T47D (cell line): ENCODE measurements at regions not wholly inside any gene's neighbourhood (a gene's known extent, or its start where the extent isn't known, plus 50 kb on each side); places are given as distances from the start of the nearest gene placed in this dataset.
"Not testable (repeated sequence)": the region's sequence is repeated elsewhere in the genome, so short reads cannot be mapped to it uniquely, and the experiment has no call there.

Experiments used
- DNase-seq, 2 experiments: peaks; one replicate each; pipeline versions ENCODE4 v3.0.0 to v3.0.0-alpha.2; 2011 to 2012; ENCODE audit warnings: low read depth in 1 of 2, low spot score in 1 of 2
- JUND ChIP-seq: IDR thresholded peaks from 2 replicates; pipeline ENCODE4 v1.6.1; 2012; ENCODE audit warnings: low read depth
- in situ Hi-C: cut with HindIII; loops from 2 replicates; pipeline ENCODE4 v1.10.0; 2016; ENCODE audit warnings: low sequenced_read_pairs, low pct_unique_long_range_greater_than_20kb

DNA sequence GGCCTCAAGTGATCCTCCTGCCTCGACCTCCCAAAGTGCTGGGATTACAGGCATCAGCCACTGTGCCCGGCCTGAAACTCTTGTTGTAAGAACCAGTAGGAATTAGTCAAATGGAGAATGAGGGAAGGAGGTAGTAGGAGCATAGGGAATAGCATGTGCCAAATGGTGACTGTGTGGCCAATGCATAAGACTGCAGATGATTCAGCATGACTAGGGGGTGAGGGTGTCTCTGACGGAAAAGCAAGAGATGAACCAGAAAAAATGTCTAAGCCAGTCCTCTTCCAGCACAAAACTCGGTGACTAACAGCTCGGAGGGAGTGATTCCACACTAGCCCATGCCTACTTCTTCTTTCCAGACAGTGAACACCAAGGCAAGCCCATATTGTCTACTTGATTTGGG lies 58.2 kb upstream of the DUSP21 start:
- in situ Hi-C loops, result no loop called here
- no peak for TF ChIP-seq JUND
- no peak for DNase-seq

DNA sequence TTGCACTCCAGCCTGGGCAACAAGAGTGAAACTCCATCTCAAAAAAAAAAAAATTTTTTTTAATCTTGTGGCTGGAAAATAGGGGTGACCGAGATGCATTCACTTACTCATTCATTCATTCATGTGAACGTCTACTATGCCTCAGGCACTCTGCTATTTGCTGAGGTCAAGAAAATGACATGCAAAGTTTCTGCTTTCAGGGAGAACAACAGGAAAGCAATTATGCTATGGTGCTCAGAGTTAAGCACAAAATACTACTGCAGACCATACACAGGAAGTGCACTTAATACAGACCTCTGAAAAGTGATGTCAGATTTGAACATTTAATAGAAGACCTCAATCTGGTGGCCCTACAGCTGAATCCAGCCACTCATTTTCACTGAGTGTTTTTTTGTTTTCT lies 59.6 kb upstream of the DUSP21 start:
- TF ChIP-seq JUND, result no peak
- in situ Hi-C loops, result no loop called here
- no peak for DNase-seq

DNA sequence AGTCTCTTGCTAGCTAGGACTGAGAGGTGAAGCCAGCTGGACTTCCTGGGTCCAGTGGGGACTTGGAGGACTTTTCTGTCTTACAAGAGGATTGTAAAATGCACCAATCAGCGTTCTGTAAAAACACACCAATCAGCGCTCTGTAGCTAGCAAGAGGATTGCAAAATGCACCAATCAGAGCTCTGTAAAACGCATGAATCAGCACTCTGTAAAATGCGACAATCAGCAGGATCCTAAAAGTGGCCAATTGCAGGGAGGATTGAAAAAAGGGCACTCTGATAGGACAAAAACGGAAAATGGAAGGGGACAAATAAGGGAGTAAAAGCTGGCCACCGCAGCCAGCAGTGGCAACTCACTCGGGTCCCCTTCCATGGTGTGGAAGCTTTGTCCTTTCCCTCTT lies 65.6 kb upstream of the DUSP21 start:
- in situ Hi-C loops, result no loop called here
- DNase-seq, result no peak
- no peak for TF ChIP-seq JUND

GRCh38 chrX:44775726-44776125 lies 68.1 kb upstream of the DUSP21 start:
- no peak for TF ChIP-seq JUND
- in situ Hi-C loops, result no loop called here
- no peak for DNase-seq

GRCh38 chrX:44774066-44774465 lies 69.8 kb upstream of the DUSP21 start:
- in situ Hi-C loops, DNase-seq: not testable (repeated sequence)

DNA sequence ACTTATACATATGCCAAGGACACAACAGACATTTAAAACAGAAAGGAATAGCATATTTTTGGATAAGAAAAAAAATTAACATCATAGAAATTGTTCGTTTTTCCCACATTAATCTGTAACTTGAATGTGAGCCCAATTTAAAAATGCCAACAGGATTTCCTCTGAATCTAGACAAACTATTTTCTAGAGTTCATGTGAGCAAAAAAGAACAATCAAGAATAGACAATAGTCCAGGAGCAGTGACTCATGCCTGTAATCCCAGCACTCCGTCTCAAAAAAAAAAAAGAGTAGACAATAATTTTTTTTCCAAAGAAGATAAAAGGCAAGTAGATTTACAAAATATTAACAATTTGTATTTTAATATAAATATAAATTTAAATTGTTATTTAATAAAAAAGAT lies 73.7 kb upstream of the DUSP21 start:
- DNase-seq, result no peak
- in situ Hi-C loops, result no loop called here
- no peak for TF ChIP-seq JUND

- in situ Hi-C loops, result no loop called here
- no peak for TF ChIP-seq JUND
- DNase-seq, result no peak
These were observed 76.5 kb upstream of the DUSP21 start for GRCh38 chrX:44767308-44767707.

DNA sequence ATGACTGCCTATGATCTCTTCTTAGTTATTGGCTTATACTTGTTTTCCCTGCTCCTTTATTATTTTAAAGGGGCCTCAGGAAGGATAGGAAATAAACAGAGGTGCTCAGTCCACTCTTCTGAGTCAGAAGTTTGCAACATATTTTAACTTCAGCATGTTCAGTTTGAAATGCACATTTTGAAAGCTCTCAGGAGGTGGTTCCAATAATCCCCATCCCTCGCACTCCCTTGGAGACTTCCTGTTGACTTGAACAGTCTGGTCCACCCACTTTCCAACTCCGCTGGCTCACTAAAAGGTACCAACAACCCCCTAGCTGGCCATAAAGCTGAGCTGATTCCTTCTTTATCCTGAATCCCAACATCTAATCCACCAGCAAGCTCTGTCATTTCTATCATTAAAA lies 78.3 kb upstream of the DUSP21 start:
- in situ Hi-C loops, result no loop called here
- no peak for TF ChIP-seq JUND
- no peak for DNase-seq

DNA sequence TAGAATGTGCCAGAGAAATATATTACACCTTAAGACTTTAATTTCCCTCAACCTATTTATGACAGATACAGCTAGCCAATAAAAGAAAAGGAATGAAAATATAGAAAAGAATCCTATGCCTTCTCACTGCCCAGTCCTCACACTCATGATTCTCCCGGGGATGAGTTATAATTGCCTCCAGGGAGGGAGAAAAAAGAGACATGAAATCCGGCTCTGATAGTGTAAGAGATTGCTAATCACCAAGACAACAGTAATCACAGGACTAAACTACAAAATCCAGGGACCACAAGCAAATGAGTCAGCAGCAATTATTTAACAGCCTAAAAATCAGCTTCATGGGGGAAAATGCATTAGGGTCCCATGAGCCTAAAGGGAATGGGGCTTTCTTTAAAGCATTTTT lies 95.9 kb upstream of the DUSP21 start:
- TF ChIP-seq JUND, result no peak
- in situ Hi-C loops, result no loop called here
- DNase-seq, result no peak

DNA sequence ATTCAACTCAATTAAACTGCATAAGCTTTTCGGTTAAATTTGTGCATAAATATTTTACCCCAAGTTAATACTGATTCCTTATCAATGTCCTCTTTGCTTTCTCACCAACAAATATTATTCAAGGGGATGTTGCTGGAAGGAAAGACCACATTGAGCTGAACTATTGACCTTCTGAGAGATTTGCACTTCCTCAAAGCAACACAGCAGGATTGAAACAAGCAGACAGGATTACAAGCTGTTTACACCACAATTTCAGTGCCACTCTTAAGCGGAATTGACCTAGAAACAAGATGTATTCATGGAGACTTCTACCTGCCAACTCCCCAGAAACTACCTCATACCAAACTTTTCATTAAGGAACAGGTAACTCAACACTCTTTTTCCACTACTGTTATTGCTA lies 96.5 kb upstream of the DUSP21 start:
- no peak for DNase-seq
- in situ Hi-C loops, result no loop called here
- TF ChIP-seq JUND, result no peak

GRCh38 chrX:44744799-44745198 lies 99.0 kb upstream of the DUSP21 start:
- no peak for TF ChIP-seq JUND
- no peak for DNase-seq
- in situ Hi-C loops, result no loop called here

DNA sequence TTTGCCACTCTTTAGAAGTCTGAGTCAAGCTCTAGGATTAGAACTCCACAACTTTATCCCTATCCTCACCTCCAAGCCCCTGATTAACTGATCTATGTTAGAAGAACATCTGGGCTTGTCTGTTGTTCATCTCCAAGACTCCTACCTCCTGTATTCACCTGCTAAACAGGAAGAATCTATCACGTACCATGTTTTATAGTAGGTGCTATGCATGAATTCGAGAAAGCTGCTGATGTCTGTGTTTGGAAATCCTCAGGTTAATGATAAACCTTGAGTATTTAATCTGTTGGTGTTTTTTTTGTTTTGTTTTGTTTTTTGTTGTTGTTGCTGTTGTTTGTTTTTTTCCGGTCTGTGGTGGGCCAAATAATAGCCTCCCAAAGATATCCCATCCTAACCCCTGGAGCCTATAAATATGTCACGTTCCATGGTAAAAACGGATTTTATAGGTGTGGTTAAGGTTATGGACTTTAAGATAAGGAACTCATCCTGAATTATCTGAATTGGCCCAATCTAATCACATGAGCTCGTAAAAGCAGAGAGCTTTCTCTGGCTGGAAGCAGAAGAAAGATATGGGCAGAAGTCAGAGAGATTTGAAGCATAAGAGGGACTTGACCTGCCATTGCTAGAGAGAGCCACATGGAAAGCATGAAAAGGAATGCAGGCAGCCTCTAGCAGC lies 101.2 kb upstream of the DUSP21 start:
- DNase-seq, result no peak
- no peak for TF ChIP-seq JUND
- in situ Hi-C loops, result no loop called here

GRCh38 chrX:44741859-44742258 lies 102.0 kb upstream of the DUSP21 start:
- DNase-seq, in situ Hi-C loops: not testable (repeated sequence)

GRCh38 chrX:44741458-44741857 lies 102.4 kb upstream of the DUSP21 start:
- DNase-seq, in situ Hi-C loops: not testable (repeated sequence)
